Smooth muscle cell (in vitro differentiated cells): ENCODE measurements at regions not wholly inside any gene's neighbourhood (a gene's known extent, or its start where the extent isn't known, plus 50 kb on each side); places are given as distances from the start of the nearest gene placed in this dataset.

ENCODE experiments used
- DNase-seq: peaks from one replicate; lab custom pipeline; 2025; ENCODE audit not compliant: unreplicated experiment; lab: John Stamatoyannopoulos, UW
- H2AFZ ChIP-seq: fragments of 200-600 bp; sonication (generic); 2 replicates; pipeline ENCODE4 v1.6.0; 2016; ENCODE audit warnings: antibody characterized with exemption, low read depth, mild to moderate bottlenecking
- H3F3A ChIP-seq: fragments of 200-600 bp; sonication (generic); 2 replicates; pipeline ENCODE4 v1.6.0; 2017; ENCODE audit warnings: antibody characterized with exemption, low read depth
- H3K27ac ChIP-seq: fragments of 200-600 bp; sonication (generic); 2 replicates; pipeline ENCODE4 v1.5.1; 2016; ENCODE audit warnings: low read depth, mild to moderate bottlenecking
- H3K27me3 ChIP-seq: fragments of 200-600 bp; sonication (generic); 2 replicates; pipeline ENCODE4 v1.6.1; 2016; ENCODE audit warnings: low read depth, mild to moderate bottlenecking
- H3K36me3 ChIP-seq: fragments of 200-600 bp; sonication (generic); 2 replicates; pipeline ENCODE4 v1.5.1; 2016; ENCODE audit warnings: low read depth
- H3K4me1 ChIP-seq: fragments of 200-600 bp; sonication (generic); 2 replicates; pipeline ENCODE4 v1.5.1; 2016; ENCODE audit warnings: low read depth
- H3K4me2 ChIP-seq: fragments of 200-600 bp; sonication (generic); 2 replicates; pipeline ENCODE4 v1.6.0; 2016; ENCODE audit warnings: mild to moderate bottlenecking
- H3K4me3 ChIP-seq: fragments of 200-600 bp; sonication (generic); 2 replicates; pipeline ENCODE4 v1.5.1; 2016; ENCODE audit warnings: mild to moderate bottlenecking
- H3K79me2 ChIP-seq: fragments of 200-600 bp; sonication (generic); 2 replicates; pipeline ENCODE4 v1.6.0; 2016; ENCODE audit warnings: low read depth, mild to moderate bottlenecking
- H3K9ac ChIP-seq: fragments of 200-600 bp; sonication (generic); 2 replicates; pipeline ENCODE4 v1.6.0; 2016; ENCODE audit warnings: low read depth
- H3K9me3 ChIP-seq: fragments of 200-600 bp; sonication (generic); replicated peaks from 2 replicates; pipeline ENCODE4 v1.5.1; 2016; ENCODE audit warnings: low read depth
- H4K20me1 ChIP-seq: fragments of 200-600 bp; sonication (generic); 2 replicates; pipeline ENCODE4 v1.6.0; 2016; ENCODE audit warnings: low read depth
- CTCF ChIP-seq: fragments of 200-600 bp; sonication (generic); IDR thresholded peaks from 2 replicates; pipeline ENCODE4 v1.5.1; 2017; ENCODE audit warnings: borderline replicate concordance, mild to moderate bottlenecking, antibody characterized with exemption; ENCODE audit not compliant: insufficient read depth, poor library complexity, severe bottlenecking
- WGBS: methylation state at CpG from one replicate; pipeline ENCODE4 v1.1.7; 2016; ENCODE audit warnings: low lambda C conversion rate; 5-methylcytosine and 5-hydroxymethylcytosine counted together

GRCh38 chr2:4507661-4508060 lies 804.3 kb downstream of the DCDC2C start:
- Histone ChIP-seq H3K4me1 (no peaks in the 10 kb centered on the region), H3K27me3 (no peaks in the 10 kb centered on the region), H3F3A (no peaks in the 10 kb centered on the region), H3K9ac (no peak overlapping the region), H4K20me1 (no peaks in the 10 kb centered on the region), H3K36me3 (no peaks in the 10 kb centered on the region), H3K9me3 (no peaks in the 10 kb centered on the region), H2AFZ (no peak overlapping the region), H3K79me2 (no peaks in the 10 kb centered on the region), H3K4me3 (no peak overlapping the region), H3K27ac (no peak overlapping the region), H3K4me2 (no peak overlapping the region)
- no peak for DNase-seq
- no peak for TF ChIP-seq CTCF
- WGBS = 82% methylated on average over 4 of the region's 4 CpGs

- no peaks in the 10 kb centered on the region for H3K27me3 ChIP-seq
- H2AFZ ChIP-seq = no peak overlapping the region
- no peaks in the 10 kb centered on the region for H3K79me2 ChIP-seq
- WGBS = 82% methylated on average over 11 of the region's 11 CpGs
- no peak overlapping the region for H3K9ac ChIP-seq
- H3K9me3 ChIP-seq = no peaks in the 10 kb centered on the region
- H3F3A ChIP-seq = no peaks in the 10 kb centered on the region
- no peak for TF ChIP-seq CTCF
- no peaks in the 10 kb centered on the region for H3K36me3 ChIP-seq
- H3K27ac ChIP-seq = no peak overlapping the region
- H3K4me2 ChIP-seq = no peak overlapping the region
- H3K4me3 ChIP-seq = no peak overlapping the region
- H3K4me1 ChIP-seq = no peaks in the 10 kb centered on the region
- no peak for DNase-seq
- no peaks in the 10 kb centered on the region for H4K20me1 ChIP-seq
Observed at GRCh38 chr2:4515871-4516761, 812.7 kb downstream of the DCDC2C start.

DNA sequence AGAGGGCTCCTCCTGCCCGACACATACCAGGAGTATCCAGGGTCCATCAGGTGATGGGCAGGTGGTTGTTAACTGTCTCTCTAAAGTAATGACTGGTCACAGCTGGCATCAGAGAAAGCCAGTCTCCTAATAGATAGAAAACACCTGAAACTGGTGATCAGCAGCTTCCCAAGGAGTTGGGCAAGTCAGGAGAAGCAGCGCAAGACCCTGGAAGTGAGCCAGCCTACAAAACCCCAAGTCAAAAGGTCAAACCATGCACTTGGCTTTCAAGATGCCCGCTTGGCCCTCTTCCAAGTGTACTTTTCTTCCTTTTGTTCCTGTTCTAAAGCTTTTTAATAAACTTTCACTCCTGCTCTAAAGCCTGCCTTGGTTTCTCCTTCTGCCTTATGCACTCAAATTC lies 815.2 kb downstream of the DCDC2C start:
- Histone ChIP-seq H3K9ac (no peak overlapping the region), H3K27me3 (no peaks in the 10 kb centered on the region), H4K20me1 (no peaks in the 10 kb centered on the region), H3K36me3 (no peaks in the 10 kb centered on the region), H2AFZ (no peak overlapping the region), H3F3A (no peaks in the 10 kb centered on the region), H3K4me1 (no peaks in the 10 kb centered on the region), H3K27ac (no peak overlapping the region), H3K4me2 (no peak overlapping the region), H3K79me2 (no peaks in the 10 kb centered on the region), H3K9me3 (no peaks in the 10 kb centered on the region), H3K4me3 (no peak overlapping the region)
- 97% methylated on average over 3 of the region's 3 CpGs for WGBS
- TF ChIP-seq CTCF = no peak
- DNase-seq = no peak
